ENCODE measurements at regions not wholly inside any gene's neighbourhood (a gene's known extent, or its start where the extent isn't known, plus 50 kb on each side); places are given as distances from the start of the nearest gene placed in this dataset.
A peak's percentile ranks its signal among the peaks of the same experiment; 100 is the strongest.

DNA sequence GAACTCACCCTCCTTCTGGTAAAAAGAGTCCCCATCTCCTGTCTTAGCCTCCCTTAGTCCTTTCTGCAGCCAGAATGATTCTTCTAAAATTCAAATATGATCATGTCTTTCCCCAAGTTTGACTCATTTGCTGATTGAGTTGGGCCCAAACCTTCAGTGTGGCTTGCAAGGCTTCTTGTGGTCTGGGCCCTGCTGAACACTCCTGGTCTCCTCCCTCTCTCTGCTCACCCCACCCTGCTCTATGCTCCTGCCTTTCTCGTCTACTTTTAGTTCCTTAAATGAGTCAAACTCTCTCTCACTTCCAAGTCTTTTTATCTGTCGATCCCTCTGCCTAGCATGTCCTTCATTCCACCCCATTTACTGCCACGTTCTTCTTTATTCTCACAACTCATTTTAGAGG is 72.6 kb downstream of the CCR1 start:
- WGBS (ENCODE audit: insufficient coverage), result 53% methylated on average over 3 of the region's 3 CpGs
- H3K36me3 Mint-ChIP-seq, result no peaks in the 10 kb centered on the region
- no peak overlapping the region for H3K27ac Mint-ChIP-seq
- Histone ChIP-seq H3K27ac (ENCODE audit: low read length) (no peak overlapping the region), H3K4me1 (ENCODE audit: control insufficient read depth in 1 of 2, extremely low read depth in 1 of 2, insufficient read depth in 2 of 2, low read length in 2 of 2) (no peaks in the 10 kb centered on the region), H3K4me3 (ENCODE audit: control insufficient read depth in 1 of 2, extremely low read depth in 1 of 2, low read length in 1 of 2) (no peak overlapping the region), H3K9me3 (no peaks in the 10 kb centered on the region), H3K36me3 (ENCODE audit: control insufficient read depth in 2 of 2, extremely low read depth in 1 of 2, insufficient read depth in 1 of 2, low read length in 1 of 2) (no peaks in the 10 kb centered on the region), H3K27me3 (replicated peaks in 1 of 2; ENCODE audit: control insufficient read depth in 2 of 2, extremely low read depth in 1 of 2, insufficient read depth in 2 of 2, low read length in 1 of 2) (no peaks in the 10 kb centered on the region)
- no peak for ATAC-seq (replicated peaks in 1 of 4)
- POLR2A ChIA-PET, result no interaction called here
- no peak overlapping the region for H3K4me3 Mint-ChIP-seq
- no peaks in the 10 kb centered on the region for H3K27me3 Mint-ChIP-seq
- no peak for DNase-seq
- H3K4me1 Mint-ChIP-seq, result peaks cover 3% of the 10 kb centered on the region in 3 donors
- CTCF ChIA-PET, result no interaction called here
- no peaks in the 10 kb centered on the region for H3K9me3 Mint-ChIP-seq

DNA sequence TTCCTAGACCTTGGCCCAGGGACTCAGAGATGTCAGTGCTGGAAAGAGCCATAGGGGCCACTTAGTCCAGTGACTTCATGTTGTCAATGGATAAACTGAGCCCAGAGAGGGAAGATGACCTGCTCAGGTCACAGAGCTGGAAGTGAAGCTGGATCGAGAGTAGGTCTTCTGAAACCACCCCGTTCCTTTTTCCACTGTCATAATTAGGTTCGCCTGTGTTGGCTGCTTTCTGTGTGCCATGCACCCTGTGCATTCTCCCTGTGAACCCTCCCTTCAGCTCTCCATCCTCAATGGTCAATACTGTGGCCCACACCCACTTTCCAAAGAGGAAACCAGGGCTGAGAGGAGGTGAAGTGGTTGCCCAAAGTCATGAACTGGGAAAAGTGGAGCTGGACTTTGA is 74.8 kb downstream of the CCR1 start:
- WGBS (ENCODE audit: insufficient coverage), result 100% methylated on average over 1 of the region's 3 CpGs
- DNase-seq (no peak), ATAC-seq (replicated peaks in 1 of 4) (no peak)
- Mint-ChIP-seq H3K4me1 (peaks cover 16 to 21% (median 16%) of the 10 kb centered on the region in 3 donors), H3K9me3 (no peaks in the 10 kb centered on the region), H3K4me3 (no peak overlapping the region), H3K27ac (no peak overlapping the region), H3K27me3 (no peaks in the 10 kb centered on the region), H3K36me3 (no peaks in the 10 kb centered on the region)
- peaks cover 4 to 13% of the 10 kb centered on the region in 2 experiments for H3K4me1 ChIP-seq (ENCODE audit: control insufficient read depth in 1 of 2, extremely low read depth in 1 of 2, insufficient read depth in 2 of 2, low read length in 2 of 2)
- H3K27ac ChIP-seq (ENCODE audit: low read length), result no peak overlapping the region
- H3K27me3 ChIP-seq (replicated peaks in 1 of 2; ENCODE audit: control insufficient read depth in 2 of 2, extremely low read depth in 1 of 2, insufficient read depth in 2 of 2, low read length in 1 of 2), result no peaks in the 10 kb centered on the region
- POLR2A ChIA-PET, result no interaction called here
- CTCF ChIA-PET, result interaction anchor here in 1 of 2 donors (0.6 kb wide), 1 partner anchor 230 kb away, joined by 3 read pairs; no protein-coding TSS in a partner anchor
- H3K9me3 ChIP-seq, result no peaks in the 10 kb centered on the region
- no peaks in the 10 kb centered on the region for H3K36me3 ChIP-seq (ENCODE audit: control insufficient read depth in 2 of 2, extremely low read depth in 1 of 2, insufficient read depth in 1 of 2, low read length in 1 of 2)
- H3K4me3 ChIP-seq (ENCODE audit: control insufficient read depth in 1 of 2, extremely low read depth in 1 of 2, low read length in 1 of 2), result no peak overlapping the region

DNA sequence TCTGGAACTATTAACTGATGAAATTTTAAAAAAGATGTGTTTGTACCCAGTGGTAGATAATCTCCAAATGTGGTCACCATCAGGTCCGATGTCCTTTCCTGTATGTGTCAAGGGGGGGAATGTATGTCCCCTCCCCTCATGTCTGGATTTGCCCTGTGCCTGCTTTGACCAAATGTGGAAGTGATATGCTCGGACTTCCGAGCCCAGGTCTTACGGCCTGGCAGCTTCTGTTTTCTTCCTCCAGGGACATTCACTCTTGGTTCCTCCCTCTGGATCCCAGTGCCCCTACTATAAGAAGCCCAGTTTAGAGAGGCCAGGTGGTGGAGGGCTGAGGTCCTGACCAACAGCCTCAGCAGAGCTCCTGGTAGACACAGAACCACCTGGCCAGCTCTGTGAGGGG is 75.5 kb downstream of the CCR1 start:
- no peak for ATAC-seq (replicated peaks in 1 of 4)
- CTCF ChIA-PET, result interaction anchor here in 1 of 2 donors (0.6 kb wide), 1 partner anchor 231 kb away, joined by 3 read pairs; no protein-coding TSS in a partner anchor
- POLR2A ChIA-PET, result no interaction called here

DNA sequence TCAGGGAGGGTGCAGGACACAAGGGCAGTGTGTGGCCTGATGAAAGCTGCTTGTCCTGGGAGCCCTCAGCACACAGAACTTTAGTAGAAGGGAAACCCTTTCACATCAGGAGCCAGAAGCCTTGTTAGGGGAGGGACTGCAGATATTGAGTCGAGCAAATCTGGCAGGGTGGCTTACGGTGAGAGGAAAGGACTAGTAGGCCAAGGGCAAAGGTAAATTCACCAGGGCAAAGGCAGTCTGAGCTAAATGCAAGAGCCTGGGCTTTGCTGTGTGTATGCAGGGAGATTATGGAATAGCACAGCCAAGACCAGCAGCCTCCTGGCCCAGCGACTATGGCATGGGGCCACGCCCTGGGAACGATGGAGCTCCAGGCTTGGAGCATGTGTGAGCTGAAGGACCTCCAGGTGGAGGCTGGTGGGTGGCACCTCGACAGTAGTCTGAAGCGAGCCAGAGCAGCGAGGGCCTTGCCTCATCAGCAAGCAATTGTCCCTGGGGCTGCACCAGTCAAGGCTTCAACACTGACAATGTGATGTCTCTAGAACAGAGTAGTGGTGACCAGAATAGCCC is 76.1 kb downstream of the CCR1 start:
- Histone ChIP-seq H3K27ac (ENCODE audit: low read length) (no peak overlapping the region), H3K27me3 (replicated peaks in 1 of 2; ENCODE audit: control insufficient read depth in 2 of 2, extremely low read depth in 1 of 2, insufficient read depth in 2 of 2, low read length in 1 of 2) (no peaks in the 10 kb centered on the region), H3K4me1 (ENCODE audit: control insufficient read depth in 1 of 2, extremely low read depth in 1 of 2, insufficient read depth in 2 of 2, low read length in 2 of 2) (peaks cover 4 to 13% of the 10 kb centered on the region in 2 experiments), H3K36me3 (ENCODE audit: control insufficient read depth in 2 of 2, extremely low read depth in 1 of 2, insufficient read depth in 1 of 2, low read length in 1 of 2) (no peaks in the 10 kb centered on the region), H3K4me3 (ENCODE audit: control insufficient read depth in 1 of 2, extremely low read depth in 1 of 2, low read length in 1 of 2) (no peak overlapping the region), H3K9me3 (no peaks in the 10 kb centered on the region)
- ChIA-PET CTCF (no interaction called here), POLR2A (no interaction called here)
- Mint-ChIP-seq H3K4me1 (peaks cover 16 to 21% (median 16%) of the 10 kb centered on the region in 3 donors), H3K27ac (no peak overlapping the region), H3K36me3 (no peaks in the 10 kb centered on the region), H3K27me3 (peaks cover 0 to 5% of the 10 kb centered on the region in 2 donors), H3K4me3 (no peak overlapping the region), H3K9me3 (no peaks in the 10 kb centered on the region)
- DNase-seq (no peak), ATAC-seq (replicated peaks in 1 of 4) (no peak)
- 95% methylated on average over 8 of the region's 8 CpGs for WGBS (ENCODE audit: insufficient coverage)

More for the DNA sequence above, 75.5 kb downstream of the CCR1 start:
- 100% methylated on average over 1 of the region's 4 CpGs for WGBS (ENCODE audit: insufficient coverage)
- H3K4me1 ChIP-seq (ENCODE audit: control insufficient read depth in 1 of 2, extremely low read depth in 1 of 2, insufficient read depth in 2 of 2, low read length in 2 of 2), result peaks cover 4 to 13% of the 10 kb centered on the region in 2 experiments
- no peak overlapping the region for H3K27ac Mint-ChIP-seq
- no peak for DNase-seq
- H3K9me3 ChIP-seq, result no peaks in the 10 kb centered on the region
- peaks cover 0 to 2% of the 10 kb centered on the region in 2 donors for H3K27me3 Mint-ChIP-seq
- H3K36me3 Mint-ChIP-seq, result no peaks in the 10 kb centered on the region
- H3K4me1 Mint-ChIP-seq, result peaks cover 16 to 21% (median 16%) of the 10 kb centered on the region in 3 donors
- no peaks in the 10 kb centered on the region for H3K27me3 ChIP-seq (replicated peaks in 1 of 2; ENCODE audit: control insufficient read depth in 2 of 2, extremely low read depth in 1 of 2, insufficient read depth in 2 of 2, low read length in 1 of 2)
- H3K27ac ChIP-seq (ENCODE audit: low read length), result no peak overlapping the region
- no peaks in the 10 kb centered on the region for H3K9me3 Mint-ChIP-seq
- no peaks in the 10 kb centered on the region for H3K36me3 ChIP-seq (ENCODE audit: control insufficient read depth in 2 of 2, extremely low read depth in 1 of 2, insufficient read depth in 1 of 2, low read length in 1 of 2)
- no peak overlapping the region for H3K4me3 Mint-ChIP-seq
- no peak overlapping the region for H3K4me3 ChIP-seq (ENCODE audit: control insufficient read depth in 1 of 2, extremely low read depth in 1 of 2, low read length in 1 of 2)

DNA sequence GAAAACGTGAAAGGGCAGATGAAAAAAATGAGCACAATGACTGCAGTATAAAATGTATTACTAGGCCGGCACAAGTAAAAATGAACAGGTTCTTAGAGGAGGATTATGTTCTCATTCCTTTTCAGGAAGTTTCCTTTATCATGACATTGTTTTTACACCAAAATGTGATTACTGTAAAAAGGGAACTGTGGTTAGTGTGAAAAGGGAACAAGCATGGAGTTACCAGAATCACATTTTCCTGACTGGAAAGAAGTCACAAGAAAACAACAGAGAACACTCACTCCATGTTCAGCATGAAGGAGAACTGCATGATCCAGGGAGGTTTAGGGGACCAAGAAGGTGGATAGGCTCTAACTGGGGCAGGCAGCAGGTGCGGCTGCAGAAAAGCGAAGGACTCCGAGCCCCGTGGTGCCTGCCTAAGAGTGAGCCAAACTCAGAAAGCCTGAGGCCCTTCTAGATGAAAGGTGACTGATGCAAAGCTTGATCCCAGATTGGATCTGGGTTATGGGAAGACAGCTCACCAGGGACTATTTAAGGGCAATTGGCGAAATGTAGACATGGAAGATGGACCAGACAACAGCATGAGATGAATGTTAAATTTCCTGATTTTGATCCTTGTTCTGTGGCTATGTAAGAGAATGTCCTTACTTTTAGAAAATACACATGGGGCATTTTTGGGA is 77.3 kb downstream of the CCR1 start:
- no peaks in the 10 kb centered on the region for H3K9me3 ChIP-seq
- no peaks in the 10 kb centered on the region for H3K36me3 ChIP-seq (ENCODE audit: control insufficient read depth in 2 of 2, extremely low read depth in 1 of 2, insufficient read depth in 1 of 2, low read length in 1 of 2)
- Mint-ChIP-seq H3K27me3 (peaks cover 0 to 5% of the 10 kb centered on the region in 2 donors), H3K9me3 (no peaks in the 10 kb centered on the region), H3K36me3 (no peaks in the 10 kb centered on the region), H3K27ac (no peak overlapping the region), H3K4me1 (peaks cover 16 to 21% (median 16%) of the 10 kb centered on the region in 3 donors), H3K4me3 (no peak overlapping the region)
- no peak overlapping the region for H3K4me3 ChIP-seq (ENCODE audit: control insufficient read depth in 1 of 2, extremely low read depth in 1 of 2, low read length in 1 of 2)
- H3K27me3 ChIP-seq (replicated peaks in 1 of 2; ENCODE audit: control insufficient read depth in 2 of 2, extremely low read depth in 1 of 2, insufficient read depth in 2 of 2, low read length in 1 of 2), result no peaks in the 10 kb centered on the region
- H3K27ac ChIP-seq (ENCODE audit: low read length), result no peak overlapping the region
- WGBS (ENCODE audit: insufficient coverage), result 95% methylated on average over 4 of the region's 7 CpGs
- peaks cover 4 to 13% of the 10 kb centered on the region in 2 experiments for H3K4me1 ChIP-seq (ENCODE audit: control insufficient read depth in 1 of 2, extremely low read depth in 1 of 2, insufficient read depth in 2 of 2, low read length in 2 of 2)
- ChIA-PET POLR2A (no interaction called here), CTCF (no interaction called here)
- no peak for DNase-seq
- ATAC-seq (replicated peaks in 1 of 4), result no peak

DNA sequence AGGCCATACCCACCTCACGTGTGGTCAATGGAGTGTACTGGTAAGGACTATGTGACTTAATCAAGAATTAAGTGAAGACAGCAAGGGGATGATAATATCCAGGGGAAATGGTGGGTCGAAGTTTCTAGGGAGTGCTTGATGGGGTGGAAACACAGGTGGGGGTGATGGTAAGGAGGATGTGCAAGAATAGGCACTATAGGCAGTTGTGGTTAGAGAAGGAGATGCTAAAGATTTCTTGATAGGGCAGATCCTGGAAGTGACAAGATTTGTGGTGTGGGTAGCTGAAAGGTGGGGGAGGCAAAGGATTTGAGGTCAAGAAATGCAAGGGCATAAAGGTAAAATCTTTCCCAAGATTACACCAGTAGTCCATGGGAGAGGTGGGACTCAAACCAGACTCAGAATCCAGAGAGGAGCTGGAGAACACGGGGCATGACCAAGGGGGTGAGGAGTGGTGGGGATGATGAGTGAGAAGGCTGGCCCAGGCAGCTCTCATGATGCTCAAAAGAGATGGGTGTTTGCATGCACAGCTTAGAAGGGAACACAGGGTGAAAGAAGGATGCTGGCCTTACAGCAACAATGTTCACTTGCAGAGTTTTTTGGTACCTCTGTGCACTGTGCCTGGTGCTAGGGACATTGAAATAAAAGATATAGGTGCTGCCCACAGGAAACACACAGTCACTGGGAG is 78.4 kb downstream of the CCR1 start:
- WGBS (ENCODE audit: insufficient coverage), result 30% methylated on average over 3 of the region's 3 CpGs
- H3K27ac Mint-ChIP-seq, result peak overlapping the region in 1 of 2 donors; percentile 0
- peaks cover 16 to 21% (median 16%) of the 10 kb centered on the region in 3 donors for H3K4me1 Mint-ChIP-seq
- DNase-seq, result no peak
- no peaks in the 10 kb centered on the region for H3K9me3 ChIP-seq
- CTCF ChIA-PET, result no interaction called here
- no peak overlapping the region for H3K4me3 ChIP-seq (ENCODE audit: control insufficient read depth in 1 of 2, extremely low read depth in 1 of 2, low read length in 1 of 2)
- H3K36me3 ChIP-seq (ENCODE audit: control insufficient read depth in 2 of 2, extremely low read depth in 1 of 2, insufficient read depth in 1 of 2, low read length in 1 of 2), result no peaks in the 10 kb centered on the region
- H3K27ac ChIP-seq (ENCODE audit: low read length), result no peak overlapping the region
- ATAC-seq (replicated peaks in 1 of 4), result peak in 2 of 4 experiments; percentile 54 to 58
- no peaks in the 10 kb centered on the region for H3K36me3 Mint-ChIP-seq
- POLR2A ChIA-PET, result no interaction called here
- H3K4me3 Mint-ChIP-seq, result peak overlapping the region in 1 of 3 donors; percentile 5
- no peaks in the 10 kb centered on the region for H3K9me3 Mint-ChIP-seq
- H3K4me1 ChIP-seq (ENCODE audit: control insufficient read depth in 1 of 2, extremely low read depth in 1 of 2, insufficient read depth in 2 of 2, low read length in 2 of 2), result peaks cover 4 to 13% of the 10 kb centered on the region in 2 experiments
- H3K27me3 Mint-ChIP-seq, result peaks cover 3 to 5% of the 10 kb centered on the region in 2 donors
- H3K27me3 ChIP-seq (replicated peaks in 1 of 2; ENCODE audit: control insufficient read depth in 2 of 2, extremely low read depth in 1 of 2, insufficient read depth in 2 of 2, low read length in 1 of 2), result no peaks in the 10 kb centered on the region
